ENCODE measurements at regions not wholly inside any gene's neighbourhood (a gene's known extent, or its start where the extent isn't known, plus 50 kb on each side); places are given as distances from the start of the nearest gene placed in this dataset.

DNA sequence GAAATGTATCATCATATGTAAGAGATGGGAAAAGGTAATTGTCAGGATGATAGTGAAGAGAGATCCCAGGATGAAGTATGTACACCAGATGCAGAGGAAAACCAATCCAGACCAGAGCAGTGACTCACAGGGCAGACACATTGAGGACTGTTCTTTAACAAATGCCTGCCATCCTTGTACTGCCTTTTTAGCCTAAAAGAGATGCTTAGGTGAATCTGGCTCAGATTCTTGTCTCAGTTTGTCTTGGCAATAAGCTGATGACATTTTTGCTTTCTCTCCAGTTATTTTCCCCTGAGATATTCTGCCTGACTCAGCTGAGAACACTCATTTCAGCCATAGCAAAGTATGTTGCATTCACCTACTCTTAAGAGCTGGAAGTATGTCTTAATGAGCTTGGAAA lies 405.3 kb upstream of the USP15 start:
- no peak for ATAC-seq (ENCODE audit: insufficient number of reproducible peaks, low FRiP score, low read depth)
- peaks cover 0 to 5% of the 10 kb centered on the region in 2 donors for H3K4me1 ChIP-seq (ENCODE audit: control insufficient read depth in 1 of 2, low read depth in 2 of 2)

DNA sequence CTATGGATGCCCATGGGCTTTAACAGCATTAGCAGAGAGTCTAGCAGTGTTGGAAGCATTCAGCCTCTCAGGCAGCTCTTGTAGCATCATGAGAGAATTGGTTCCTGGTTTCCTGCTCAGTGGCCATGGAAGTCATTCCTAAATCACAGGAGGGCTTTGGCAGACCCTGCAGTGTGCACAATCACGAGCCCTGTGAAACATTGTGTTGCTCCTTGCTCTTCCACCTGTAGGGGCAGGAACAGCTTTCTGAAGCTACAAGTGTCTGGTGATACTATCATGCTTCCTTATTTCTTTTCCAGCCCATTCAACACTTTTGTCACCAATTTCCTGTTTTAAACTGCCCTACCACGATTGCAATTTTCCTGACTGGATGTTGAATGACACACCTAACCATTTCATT lies 402.2 kb upstream of the USP15 start:
- ATAC-seq (ENCODE audit: insufficient number of reproducible peaks, low FRiP score, low read depth) = no peak
- H3K27ac ChIP-seq = no peak overlapping the region
- H3K4me3 ChIP-seq = no peak overlapping the region
- H3K4me1 ChIP-seq (ENCODE audit: control insufficient read depth in 1 of 2, low read depth in 2 of 2) = peaks cover 0 to 5% of the 10 kb centered on the region in 2 donors
- H3K9me3 ChIP-seq = peaks cover 9% of the 10 kb centered on the region
- H3K27me3 ChIP-seq (replicated peaks; ENCODE audit: insufficient read depth) = no peaks in the 10 kb centered on the region
- no peak for DNase-seq (ENCODE audit: low spot score)
- TF ChIP-seq, protein P1, sequence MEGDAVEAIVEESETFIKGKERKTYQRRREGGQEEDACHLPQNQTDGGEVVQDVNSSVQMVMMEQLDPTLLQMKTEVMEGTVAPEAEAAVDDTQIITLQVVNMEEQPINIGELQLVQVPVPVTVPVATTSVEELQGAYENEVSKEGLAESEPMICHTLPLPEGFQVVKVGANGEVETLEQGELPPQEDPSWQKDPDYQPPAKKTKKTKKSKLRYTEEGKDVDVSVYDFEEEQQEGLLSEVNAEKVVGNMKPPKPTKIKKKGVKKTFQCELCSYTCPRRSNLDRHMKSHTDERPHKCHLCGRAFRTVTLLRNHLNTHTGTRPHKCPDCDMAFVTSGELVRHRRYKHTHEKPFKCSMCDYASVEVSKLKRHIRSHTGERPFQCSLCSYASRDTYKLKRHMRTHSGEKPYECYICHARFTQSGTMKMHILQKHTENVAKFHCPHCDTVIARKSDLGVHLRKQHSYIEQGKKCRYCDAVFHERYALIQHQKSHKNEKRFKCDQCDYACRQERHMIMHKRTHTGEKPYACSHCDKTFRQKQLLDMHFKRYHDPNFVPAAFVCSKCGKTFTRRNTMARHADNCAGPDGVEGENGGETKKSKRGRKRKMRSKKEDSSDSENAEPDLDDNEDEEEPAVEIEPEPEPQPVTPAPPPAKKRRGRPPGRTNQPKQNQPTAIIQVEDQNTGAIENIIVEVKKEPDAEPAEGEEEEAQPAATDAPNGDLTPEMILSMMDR (IDR thresholded peaks at IDR 0.05) = no peak
- H3K36me3 ChIP-seq = no peaks in the 10 kb centered on the region

More for the DNA sequence above, 405.3 kb upstream of the USP15 start:
- Histone ChIP-seq H3K9me3 (peaks cover 9% of the 10 kb centered on the region), H3K27me3 (replicated peaks; ENCODE audit: insufficient read depth) (no peaks in the 10 kb centered on the region), H3K4me3 (no peak overlapping the region), H3K36me3 (no peaks in the 10 kb centered on the region), H3K27ac (peak overlapping the region in 1 of 2 donors; percentile 19)
- TF ChIP-seq, protein P1 (IDR thresholded peaks at IDR 0.05) = no peak
- no peak for DNase-seq (ENCODE audit: low spot score)

DNA sequence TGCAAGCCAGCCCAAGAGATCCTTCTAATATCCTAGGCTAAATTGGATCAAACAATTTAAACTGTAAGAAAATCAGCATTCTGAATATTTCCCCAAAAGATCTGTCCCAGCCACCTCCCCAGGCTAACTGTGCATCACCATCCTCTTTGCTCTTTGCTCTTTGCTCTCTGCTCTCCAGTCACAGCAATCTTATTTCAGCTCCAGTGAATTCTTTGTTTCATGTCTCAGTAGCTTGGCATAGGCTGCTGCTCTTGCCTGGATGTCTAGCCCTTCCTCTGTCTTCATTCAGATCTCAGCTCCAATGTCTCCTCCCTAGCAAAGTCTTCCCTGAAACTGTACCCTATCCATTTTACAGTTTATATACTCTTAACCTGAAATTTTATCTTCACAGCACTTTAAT lies 399.8 kb upstream of the USP15 start:
- H3K4me1 ChIP-seq (ENCODE audit: control insufficient read depth in 1 of 2, low read depth in 2 of 2) = no peaks in the 10 kb centered on the region
- ATAC-seq (ENCODE audit: insufficient number of reproducible peaks, low FRiP score, low read depth) (no peak), DNase-seq (ENCODE audit: low spot score) (no peak)
- H3K9me3 ChIP-seq = no peaks in the 10 kb centered on the region
- H3K36me3 ChIP-seq = no peaks in the 10 kb centered on the region
- no peak overlapping the region for H3K27ac ChIP-seq
- TF ChIP-seq, protein P1 (IDR thresholded peaks at IDR 0.05) = no peak
- no peaks in the 10 kb centered on the region for H3K27me3 ChIP-seq (replicated peaks; ENCODE audit: insufficient read depth)
- no peak overlapping the region for H3K4me3 ChIP-seq

DNA sequence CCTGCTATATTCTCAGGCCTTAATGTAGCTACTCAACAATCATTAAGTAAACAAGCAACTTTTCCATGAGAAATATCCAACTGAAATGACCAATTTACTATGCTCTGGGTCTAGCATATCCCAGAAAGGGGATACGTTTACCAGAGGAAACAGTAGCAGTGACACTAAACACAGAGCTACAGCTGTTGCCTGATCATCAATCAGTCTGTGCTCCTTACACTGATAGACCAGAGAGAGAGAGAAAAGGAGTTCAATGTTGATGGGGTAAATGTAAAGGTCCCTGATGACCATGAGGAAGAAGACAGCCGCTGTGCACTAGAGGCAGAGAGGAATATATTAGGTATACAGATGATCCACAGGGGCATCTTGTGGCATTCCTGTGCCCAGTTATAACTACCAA lies 397.2 kb upstream of the USP15 start:
- H3K36me3 ChIP-seq = no peaks in the 10 kb centered on the region

DNA sequence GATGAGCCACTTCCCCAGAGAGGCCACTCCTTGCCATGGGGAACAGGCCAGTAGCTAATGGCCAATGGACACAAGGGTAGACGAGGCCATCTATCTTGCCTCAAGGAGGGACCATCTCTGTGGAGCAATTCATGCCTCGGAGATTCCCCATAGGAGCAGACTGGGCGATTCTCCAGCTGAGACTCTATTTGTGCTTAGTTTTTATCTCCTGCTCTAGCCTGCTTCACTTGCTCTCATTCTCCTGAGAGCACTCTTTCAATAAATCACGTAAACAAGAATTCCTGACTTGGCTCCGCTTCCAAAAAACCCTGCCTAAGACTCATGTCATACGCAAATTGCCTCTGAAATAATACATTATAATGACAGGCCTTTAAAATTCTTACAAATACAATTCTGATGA lies 396.4 kb upstream of the USP15 start:
- H3K9me3 ChIP-seq = no peaks in the 10 kb centered on the region
- no peaks in the 10 kb centered on the region for H3K4me1 ChIP-seq (ENCODE audit: control insufficient read depth in 1 of 2, low read depth in 2 of 2)
- H3K4me3 ChIP-seq = no peak overlapping the region
- no peaks in the 10 kb centered on the region for H3K36me3 ChIP-seq
- H3K27ac ChIP-seq = no peak overlapping the region
- DNase-seq (ENCODE audit: low spot score) (no peak), ATAC-seq (ENCODE audit: insufficient number of reproducible peaks, low FRiP score, low read depth) (no peak)
- H3K27me3 ChIP-seq (replicated peaks; ENCODE audit: insufficient read depth) = no peaks in the 10 kb centered on the region
- TF ChIP-seq, protein P1 (IDR thresholded peaks at IDR 0.05) = no peak

More for the DNA sequence above, 397.2 kb upstream of the USP15 start:
- no peaks in the 10 kb centered on the region for H3K27me3 ChIP-seq (replicated peaks; ENCODE audit: insufficient read depth)
- DNase-seq (ENCODE audit: low spot score) = no peak
- no peak overlapping the region for H3K4me3 ChIP-seq
- H3K27ac ChIP-seq = no peak overlapping the region
- no peaks in the 10 kb centered on the region for H3K4me1 ChIP-seq (ENCODE audit: control insufficient read depth in 1 of 2, low read depth in 2 of 2)
- H3K9me3 ChIP-seq = no peaks in the 10 kb centered on the region
- no peak for ATAC-seq (ENCODE audit: insufficient number of reproducible peaks, low FRiP score, low read depth)
- TF ChIP-seq, protein P1 (IDR thresholded peaks at IDR 0.05) = no peak

Data from thoracic aorta (tissue), 2 donors.